GM19240 (cell line): ENCODE measurements at regions not wholly inside any gene's neighbourhood (a gene's known extent, or its start where the extent isn't known, plus 50 kb on each side); places are given as distances from the start of the nearest gene placed in this dataset.
"Not testable (repeated sequence)": the region's sequence is repeated elsewhere in the genome, so short reads cannot be mapped to it uniquely, and the experiment has no call there.

Experiments
- DNase-seq: peaks from one replicate; pipeline ENCODE4 v3.0.0; 2011; ENCODE audit warnings: low spot score; ENCODE audit not compliant: insufficient read length

DNA sequence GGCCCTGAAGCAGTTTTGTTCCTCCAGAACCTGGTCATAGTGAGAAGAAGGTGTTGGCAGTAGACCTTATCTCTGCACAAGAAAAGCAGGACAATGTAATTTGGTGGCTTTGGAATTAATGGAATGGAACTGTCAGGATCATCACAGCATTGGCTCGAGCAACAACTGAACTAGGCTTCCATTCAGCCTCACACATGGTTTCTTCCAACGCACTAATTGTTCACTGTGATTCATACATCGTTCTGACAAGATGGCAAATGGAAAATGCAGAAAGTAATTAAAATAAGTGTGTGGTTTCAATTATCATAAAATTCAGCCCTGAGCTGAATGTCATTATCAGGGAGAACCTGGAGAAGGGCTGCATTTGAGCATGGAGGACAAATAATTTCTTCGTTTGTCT, 80.6 kb downstream of the MFSD1 start:
- no peak for DNase-seq

DNA sequence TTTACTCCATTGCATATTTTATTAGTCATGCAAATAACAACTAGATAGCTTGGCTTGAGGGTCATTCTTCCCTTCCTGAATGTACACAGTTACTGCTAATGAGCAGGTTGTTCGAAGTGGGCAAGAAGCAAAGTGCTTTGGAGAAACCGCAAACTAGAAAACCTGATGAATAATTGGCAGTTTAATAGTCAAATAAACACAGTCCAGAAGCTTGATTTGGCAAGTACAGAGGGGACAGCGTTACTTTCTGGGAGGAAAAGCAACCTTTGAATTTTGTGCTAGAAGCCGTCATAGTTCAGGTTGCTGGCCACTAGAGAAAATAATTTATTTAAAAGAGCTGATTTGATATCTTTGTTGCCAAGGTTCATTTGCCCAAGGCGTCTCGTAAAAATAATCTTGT, 94.9 kb downstream of the MFSD1 start:
- DNase-seq = no peak

DNA sequence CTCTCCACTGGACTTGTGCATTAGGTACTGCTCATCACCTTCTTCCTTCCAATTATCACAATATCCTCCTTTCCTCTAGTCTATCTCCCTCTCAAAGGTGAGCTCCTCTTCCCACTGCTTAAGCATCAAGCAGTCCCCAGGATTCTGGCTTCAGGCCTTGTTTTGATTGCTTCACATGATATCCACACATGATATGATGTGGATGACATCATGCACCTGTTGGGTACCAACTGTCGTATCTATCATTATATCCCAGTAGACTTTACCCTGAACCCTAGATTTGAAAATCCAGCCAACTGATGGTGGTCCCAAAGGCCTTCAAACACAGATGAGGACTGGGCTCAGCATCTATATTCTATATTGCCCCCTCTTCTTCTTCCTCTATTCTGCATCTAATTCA, 104.9 kb downstream of the MFSD1 start:
- no peak for DNase-seq

DNA sequence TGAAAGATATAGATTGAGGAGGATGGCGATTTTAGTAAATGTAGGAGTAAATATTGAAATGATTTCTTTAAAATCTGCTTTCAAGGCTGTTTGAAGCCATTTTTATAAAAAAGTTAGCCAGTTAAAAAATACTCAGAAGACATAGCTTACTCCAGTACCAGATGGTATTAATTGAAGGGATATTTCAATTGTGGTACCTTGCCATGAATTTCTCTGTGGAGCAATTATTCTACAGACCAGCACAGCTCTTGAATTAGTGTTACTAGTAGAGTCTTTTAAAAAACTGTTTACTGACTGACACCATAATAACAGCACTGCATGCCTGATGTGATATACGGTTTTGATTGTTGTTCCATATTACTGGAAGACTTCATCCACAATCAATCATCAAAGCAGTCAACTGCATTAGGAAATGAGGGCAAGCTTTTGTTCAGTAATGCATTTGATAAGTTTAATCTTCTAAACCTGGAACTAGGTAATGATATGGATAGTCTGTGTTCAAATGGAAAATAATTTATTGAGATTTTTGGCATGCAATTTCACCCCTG, 106.4 kb downstream of the MFSD1 start:
- DNase-seq = no peak

DNA sequence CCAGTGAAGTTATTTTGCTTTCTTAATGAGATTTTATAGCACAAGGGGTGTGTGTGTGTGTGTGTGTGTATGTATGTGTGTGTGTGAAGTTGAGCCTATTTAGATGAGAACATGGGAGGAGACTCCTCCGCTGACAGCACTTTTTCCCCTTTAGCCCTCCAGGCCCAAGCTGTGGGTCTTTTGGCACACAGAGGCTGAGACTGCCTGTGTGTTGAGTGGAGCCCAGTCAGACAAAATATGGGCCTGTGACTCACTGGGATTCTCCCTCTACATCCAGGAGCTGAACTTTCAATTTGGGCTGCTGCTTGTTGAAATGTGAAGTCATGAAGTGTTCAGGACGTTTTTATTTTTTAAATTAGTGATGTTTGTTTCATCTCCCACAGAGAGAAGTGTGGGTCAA, 108.0 kb downstream of the MFSD1 start:
- DNase-seq = no peak

DNA sequence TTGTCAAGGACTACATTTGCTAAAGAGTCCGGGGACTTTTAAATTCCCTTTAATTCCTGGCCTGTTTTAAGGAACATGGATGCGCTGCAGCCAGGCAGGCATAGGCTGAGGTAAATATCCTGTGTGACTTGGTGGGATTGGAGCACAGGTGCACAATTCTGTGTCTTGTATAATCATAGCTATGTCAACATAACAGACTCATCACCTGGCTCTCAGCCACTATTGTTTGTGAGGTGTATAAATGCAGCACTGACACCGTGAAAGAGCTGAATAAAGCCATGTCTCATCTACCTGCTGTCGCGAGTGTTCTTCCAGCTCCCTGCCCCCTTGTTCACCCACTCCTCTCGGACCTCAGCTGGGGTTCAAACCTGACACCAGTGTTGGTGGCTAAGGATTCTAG, 109.7 kb downstream of the MFSD1 start:
- DNase-seq = no peak

DNA sequence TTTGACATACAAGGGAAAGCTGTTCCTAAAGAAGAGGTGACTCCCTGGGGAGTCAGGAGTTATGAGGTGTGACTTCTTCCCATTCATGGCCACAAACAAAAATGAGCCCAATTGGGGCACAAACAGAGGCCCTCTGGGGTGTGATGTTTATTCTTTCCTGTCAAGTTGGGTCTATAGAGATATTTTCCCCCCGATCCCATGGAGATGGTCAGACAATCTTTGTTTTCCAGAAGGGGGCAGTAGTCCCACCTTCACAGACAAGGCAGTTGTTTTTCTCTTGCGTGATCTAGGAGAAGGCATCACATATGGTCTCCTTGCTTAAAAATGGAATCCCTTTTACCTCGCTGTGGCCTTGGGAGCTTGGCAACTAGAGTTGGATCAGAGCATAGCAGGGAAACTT, 110.3 kb downstream of the MFSD1 start:
- no peak for DNase-seq

DNA sequence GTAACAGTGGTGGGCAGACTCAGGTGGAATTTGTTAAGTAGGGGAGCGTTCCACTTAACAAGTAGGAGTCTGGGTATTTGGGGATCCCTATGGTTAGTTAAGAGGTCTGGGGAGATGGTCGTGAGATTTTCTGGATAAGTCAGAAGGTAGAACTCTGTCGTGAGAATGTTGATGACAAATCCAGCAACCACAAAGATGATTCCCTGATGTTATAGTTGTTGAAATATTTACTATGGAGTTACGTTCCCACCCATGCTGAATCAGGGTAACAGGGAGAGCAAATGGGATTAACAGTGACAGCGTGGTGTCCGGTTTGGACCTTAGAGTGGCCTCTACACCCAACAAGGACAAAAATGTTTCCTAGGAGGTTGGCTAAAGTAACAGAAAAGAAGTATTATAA, 110.8 kb downstream of the MFSD1 start:
- DNase-seq = no peak

DNA sequence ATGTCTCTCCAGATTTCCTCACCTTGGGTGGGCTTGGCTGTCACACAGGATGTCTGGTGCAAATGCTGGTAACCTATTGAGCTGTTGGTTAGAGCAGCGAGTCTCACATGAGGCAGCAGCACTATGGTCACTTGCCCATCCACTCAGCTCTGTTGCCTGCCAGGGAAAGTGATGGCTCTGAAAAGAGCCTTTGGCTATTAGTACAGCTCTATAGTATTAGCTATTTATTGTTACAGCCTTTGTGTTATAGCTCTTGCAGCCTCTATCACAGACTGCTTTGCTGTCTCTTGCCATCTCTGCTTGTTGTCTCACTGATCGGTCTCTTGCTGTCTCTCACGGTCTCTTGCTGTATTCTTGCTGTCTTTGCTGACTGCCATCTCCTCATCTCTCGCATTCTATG, 114.3 kb downstream of the MFSD1 start:
- DNase-seq = no peak

DNA sequence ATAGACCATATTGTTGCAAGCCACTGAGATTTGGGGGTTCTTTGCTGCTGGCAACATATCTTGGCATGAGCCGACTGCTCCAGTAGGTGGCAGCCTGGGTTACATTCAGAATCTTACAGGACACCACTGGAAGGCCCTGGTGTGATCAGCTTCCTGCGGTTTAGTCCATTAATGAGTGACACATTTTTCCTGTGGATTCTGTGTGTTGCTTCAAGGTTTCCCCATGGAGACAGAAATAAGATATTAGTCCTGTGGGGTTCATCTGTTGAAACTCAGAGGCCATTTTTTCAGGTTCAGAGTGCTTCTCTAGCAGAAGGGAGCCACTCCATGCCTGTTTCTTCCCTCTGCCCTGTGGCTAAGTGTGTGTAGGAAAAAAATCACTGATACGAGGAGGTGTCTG, 116.2 kb downstream of the MFSD1 start:
- peak; percentile 24 for DNase-seq

DNA sequence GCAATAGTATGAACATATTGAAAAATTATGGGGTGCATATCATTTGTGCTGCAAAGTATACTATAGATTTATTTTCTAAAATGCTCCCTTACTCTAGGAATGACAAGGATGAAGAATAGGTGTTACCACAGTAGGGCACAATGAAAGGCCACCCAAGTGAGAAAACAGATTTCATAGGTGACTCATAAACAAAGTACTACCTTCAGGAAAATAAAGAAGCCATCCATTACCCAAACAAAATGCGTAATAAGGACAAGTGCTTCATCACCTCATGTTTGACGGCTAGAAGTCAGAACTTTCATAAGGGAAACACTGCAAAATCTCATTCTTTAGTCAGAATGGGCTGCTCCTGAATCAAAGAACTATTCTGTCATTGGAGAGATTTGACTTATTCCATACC, 116.6 kb downstream of the MFSD1 start:
- DNase-seq = no peak

DNA sequence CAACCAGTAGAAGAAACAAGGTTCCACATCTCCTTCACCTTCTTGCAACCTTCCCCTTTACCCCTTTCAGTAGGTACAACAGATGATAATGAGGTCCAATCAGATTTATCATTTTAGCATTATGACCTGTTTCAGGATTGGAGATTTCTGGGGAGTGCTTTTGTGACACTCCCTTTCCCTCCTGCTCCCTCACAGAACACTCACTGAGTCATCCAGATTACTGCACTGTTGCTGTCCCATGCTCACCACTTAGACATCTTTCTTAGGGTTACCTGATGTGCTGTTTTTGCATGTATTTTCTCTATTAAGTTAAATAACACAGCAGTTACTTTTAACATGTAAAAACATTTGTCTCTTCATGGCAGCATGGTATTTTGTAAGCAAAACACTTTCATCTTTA, 118.5 kb downstream of the MFSD1 start:
- no peak for DNase-seq

DNA sequence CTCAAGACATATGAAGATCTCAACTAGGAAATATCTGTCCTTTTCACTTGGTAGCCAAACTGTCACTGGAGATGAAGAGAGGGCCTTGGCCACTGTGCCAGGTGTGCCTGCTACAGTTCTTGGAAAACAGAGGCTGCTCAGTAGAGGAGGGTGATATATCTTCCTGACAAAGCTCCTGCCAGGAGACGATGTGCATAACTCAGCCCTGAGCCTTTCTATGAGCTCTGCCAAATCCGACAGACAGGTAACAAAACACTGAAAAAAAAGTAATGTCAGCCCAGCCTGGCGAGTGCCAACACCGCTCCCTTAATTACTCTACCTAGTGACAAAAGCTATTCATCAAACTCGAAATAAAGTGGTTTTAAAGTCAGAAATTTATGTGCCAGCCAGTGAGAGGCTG, 123.2 kb downstream of the MFSD1 start:
- DNase-seq = no peak

DNA sequence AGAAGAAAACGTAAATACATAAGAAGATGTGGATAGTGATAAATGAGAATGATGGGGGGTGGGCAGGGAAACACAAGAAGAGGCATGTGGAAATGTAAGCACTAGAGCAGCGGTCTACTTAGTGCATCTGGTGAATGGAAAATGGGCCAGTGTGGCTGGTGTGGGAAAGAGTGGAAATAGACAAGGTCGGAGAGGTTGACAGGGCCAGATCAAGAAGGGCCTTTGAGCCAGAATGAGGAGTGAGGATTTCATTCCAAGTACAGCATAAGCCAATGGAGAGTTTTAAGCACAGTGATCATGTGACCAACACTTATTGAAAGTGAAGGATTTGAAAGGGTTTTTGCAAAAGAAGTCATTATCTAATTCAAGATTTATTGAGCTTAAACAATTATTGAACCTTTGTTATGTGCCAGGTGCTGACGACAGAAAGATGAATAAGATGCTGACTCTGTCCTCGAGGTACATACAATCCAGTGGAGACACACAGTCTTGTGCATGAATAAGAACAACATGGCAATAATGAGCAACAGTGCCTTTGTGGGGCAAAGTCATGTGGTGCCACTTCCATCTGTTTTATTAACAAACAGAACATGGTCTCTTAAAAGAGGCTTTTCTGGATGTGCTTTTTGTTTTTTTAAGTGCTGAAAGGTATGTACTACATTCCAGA, 124.1 kb downstream of the MFSD1 start:
- no peak for DNase-seq

DNA sequence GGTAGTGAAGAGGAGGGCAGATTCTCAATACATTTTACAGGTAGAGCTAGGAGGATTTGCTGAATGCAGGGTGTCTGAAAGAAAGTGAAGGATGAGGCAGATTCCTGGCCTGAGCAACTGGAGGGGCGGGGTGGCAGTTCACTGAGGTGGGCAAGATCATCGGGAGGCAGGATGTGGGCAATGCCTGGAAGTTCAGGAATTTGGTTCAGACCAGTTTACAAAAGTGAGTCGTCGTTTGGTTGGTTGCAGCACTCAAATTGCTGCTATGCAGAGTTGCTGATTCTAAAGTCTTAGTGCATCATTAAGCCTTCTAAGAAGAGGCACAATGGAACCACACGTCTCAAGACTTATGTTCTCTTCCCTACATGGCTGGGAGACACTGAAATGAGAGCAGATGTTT, 134.0 kb downstream of the MFSD1 start:
- DNase-seq = no peak

DNA sequence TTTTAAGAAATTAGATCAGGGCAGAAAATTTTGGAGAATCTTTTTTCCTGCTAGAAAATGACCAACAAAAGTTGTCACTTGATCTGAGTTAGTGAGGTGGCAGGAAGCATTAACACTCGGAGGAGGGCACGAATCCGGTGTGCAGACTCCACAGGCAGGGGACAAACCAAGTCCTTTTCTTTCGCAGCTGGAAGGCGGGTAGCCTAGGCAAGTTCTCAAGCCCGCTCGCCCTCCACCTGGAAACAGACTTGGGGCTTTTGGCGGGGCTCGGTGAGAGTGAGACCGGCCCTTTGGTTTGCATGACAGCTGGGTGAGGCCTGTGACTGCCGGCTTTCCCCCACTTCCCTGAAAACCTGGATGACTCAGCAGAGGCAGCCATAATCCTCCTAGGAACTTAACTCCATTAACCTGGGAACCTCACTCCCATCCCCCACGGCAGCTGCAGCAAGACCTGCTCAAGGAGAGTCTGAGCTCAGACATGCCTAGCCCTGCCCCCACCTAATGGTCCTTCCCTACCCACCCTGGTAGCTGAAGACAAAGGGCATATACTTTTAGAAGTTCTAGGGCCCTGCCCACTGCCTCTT, 134.8 kb downstream of the MFSD1 start:
- DNase-seq = no peak

DNA sequence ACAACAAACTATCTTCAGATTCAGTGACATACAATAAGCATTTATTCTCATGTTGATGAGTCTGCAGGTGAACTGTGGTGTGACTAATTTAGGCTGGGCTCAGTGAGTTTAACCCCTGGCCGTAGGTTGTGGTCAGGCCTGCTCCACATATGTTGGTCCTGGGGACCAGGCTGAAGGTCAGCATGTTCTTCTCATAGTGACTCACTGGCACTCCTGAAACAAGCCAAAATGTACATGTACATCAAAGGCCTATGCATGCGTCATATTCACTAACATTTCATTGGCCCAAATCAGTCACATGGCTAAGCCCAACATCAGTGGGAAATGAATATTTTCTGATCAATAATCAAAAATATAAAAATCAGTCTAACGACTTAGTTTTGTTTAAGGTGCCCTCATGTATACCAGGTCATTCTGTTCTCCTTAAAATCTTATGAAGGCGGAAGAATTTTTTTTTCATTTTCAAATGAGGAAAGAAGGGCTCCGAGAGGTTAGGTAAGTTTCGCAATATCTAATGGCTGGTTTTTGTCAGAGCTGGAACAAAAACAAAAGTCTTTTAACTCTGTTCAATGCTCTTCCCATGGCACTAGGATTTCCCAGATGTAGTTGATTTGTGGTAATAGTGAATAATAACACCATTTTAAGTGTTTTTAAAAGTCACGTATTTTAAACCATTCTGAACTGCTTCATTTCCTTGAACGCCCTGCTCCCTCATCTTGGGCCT, 148.5 kb downstream of the MFSD1 start:
- no peak for DNase-seq

DNA sequence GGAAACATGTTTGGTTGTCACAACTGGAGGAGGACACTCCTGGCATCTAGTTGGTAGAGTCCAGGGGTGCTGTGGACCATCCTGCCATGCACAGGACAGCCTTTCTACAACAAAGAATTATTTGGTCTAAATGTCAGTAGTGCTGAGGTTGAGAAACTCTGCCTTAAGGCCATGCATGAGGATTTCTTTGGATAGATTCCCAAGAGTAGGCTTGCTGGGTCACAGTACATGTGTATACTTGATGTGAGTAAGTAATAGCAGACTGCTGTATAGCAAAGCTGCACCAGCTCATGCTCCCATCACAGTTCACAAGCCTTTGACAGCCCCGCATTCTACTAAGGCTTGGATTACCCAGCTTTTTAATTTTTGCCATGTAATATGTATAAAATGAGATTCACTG, 151.3 kb downstream of the MFSD1 start:
- DNase-seq = no peak

DNA sequence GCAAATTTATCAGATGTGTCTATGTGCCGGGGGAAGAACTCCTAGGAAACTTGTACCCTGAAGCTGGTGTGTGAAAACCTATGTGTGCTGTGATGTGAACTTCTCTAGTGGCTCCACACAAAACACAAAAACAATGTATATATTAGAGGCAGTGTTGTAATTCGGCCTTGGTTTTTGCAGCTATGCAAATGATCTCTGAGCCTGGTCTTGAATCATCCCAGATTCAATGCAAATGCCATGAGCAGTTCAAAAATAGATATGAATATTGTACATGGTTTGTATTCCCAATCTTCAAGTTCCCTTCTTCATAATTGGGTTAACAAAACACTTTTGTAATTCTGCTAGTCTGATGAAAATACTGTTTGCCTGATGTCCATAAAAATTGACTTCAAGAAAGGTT, 152.6 kb downstream of the MFSD1 start:
- DNase-seq = no peak

DNA sequence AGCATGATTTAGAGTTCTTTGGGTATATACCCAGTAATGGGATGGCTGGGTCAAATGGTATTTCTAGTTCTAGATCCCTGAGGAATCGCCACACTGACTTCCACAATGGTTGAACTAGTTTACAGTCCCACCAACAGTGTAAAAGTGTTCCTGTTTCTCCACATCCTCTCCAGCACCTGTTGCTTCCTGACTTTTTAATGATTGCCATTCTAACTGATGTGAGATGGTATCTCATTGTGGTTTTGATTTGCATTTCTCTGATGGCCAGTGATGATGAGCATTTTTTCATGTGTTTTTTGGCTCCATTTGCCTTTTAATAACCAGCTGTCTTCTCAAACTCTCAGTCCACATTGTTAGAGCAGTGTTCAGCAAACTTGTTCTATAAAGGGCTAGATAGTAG, 155.9 kb downstream of the MFSD1 start:
- DNase-seq = not testable (repeated sequence)

DNA sequence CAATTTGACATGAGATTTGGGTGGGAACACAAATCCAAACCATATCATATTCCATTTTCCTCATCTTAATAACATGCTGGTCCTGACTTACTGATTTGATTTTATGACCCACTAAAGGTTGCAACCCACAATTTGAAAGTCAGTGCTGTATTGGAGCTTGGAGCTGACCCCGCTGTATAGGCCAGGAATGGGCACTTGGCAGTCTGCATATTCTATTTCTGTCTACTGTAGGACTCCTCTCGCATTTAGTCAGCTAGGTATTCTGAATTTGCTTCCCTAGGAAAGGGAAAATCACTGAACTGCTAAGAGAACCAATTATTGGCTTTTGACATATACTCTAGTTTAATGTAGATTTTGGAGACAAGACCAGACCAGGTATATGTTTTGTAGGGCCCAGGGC, 157.0 kb downstream of the MFSD1 start:
- DNase-seq = no peak

DNA sequence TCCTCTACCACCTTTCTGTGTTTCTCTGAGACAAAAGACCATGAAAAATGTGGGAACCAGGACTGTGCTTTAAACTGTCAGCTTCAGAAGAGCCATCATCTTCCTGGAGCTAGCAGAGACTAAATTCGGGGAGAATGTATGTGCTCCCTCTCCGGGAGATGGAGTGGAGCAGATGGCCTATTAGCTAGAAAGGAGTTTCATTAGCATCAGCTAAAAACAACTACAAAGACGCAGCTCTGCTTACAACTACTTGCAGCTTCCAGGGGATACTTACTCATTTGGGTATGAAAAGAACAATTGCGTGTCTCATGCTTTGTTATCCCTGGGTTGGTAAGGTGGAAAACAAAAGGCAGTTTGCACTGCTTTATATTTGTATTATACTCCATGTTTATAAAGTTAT, 159.6 kb downstream of the MFSD1 start:
- DNase-seq = no peak

DNA sequence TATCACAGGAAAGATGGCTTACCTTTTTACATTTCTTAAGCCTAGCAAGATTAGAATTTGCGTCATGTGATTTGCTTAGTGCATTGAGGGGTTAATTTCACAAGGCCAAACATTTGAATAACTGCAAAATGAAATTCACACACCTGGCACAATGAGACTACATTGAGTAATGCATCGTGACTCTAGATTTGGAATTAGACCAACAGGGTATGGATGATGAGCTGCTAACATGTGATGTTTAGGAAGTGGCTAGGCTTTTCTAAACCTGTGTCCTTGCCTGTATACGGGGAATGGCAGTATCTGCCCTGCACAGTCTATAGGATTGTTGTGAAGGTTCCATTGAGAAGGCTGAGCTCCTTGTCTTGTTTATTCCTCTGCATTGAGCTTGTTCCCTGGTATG, 160.1 kb downstream of the MFSD1 start:
- DNase-seq = no peak
